ENCODE measurements at regions not wholly inside any gene's neighbourhood (a gene's known extent, or its start where the extent isn't known, plus 50 kb on each side); places are given as distances from the start of the nearest gene placed in this dataset.
"Not testable (repeated sequence)": the region's sequence is repeated elsewhere in the genome, so short reads cannot be mapped to it uniquely, and the experiment has no call there.

DNA sequence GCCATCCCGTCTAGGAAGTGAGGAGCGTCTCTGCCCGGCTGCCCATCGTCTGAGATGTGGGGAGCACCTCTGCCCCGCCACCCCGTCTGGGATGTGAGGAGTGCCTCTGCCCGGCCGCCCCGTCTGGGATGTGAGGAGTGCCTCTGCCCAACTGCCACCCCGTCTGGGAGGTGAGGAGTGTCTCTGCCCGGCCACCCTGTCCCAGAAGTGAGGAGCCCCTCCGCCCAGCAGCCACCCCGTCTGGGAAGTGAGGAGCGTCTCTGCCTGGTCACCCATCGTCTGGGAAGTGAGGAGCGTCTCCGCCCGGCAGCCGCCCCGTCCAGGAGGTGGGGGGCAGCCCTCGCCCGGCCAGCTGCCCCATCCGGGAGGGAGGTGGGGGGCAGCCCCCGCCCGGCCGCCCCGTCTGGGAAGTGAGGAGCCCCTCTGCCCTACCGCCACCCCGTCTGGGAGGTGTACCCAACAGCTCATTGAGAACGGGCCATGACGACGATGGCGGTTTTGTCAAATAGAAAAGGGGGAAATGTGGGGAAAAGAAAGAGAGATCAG is 474.9 kb downstream of the IRS2 start:
- DNase-seq: not testable (repeated sequence)

DNA sequence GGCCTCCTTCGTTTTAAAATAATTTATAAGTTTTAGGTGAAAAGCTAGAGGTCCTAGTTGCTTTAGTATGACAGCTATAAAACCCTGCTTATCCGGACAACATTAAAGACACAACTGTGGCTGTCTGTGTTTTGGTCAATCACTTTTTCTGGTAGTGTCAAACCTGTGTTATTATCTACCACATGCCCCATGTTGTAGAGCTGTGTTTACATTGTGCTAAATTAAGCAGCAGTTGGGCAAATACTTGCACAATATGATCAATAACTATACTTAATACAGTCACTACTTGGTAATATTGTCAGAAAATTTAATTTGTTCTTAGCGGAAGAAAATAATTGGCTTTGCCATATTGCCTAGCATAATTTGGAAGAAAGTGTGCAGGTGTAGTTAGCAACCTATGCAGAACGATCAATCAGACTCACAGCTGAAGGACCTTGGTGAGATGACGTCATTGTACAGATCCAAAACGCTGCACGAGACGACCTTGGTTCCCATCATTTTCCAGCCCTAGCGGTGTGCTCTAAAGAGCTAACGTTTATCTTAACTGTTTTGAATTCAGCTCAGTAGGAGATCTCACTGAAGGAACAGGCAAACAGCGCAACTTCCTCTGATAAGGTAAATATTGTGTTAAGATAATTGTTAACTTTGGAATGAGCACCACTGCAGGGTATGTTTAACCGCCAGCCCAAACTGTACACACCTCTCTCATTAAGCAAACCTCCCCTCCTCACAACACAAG is 476.6 kb downstream of the IRS2 start:
- DNase-seq: no peak

DNA sequence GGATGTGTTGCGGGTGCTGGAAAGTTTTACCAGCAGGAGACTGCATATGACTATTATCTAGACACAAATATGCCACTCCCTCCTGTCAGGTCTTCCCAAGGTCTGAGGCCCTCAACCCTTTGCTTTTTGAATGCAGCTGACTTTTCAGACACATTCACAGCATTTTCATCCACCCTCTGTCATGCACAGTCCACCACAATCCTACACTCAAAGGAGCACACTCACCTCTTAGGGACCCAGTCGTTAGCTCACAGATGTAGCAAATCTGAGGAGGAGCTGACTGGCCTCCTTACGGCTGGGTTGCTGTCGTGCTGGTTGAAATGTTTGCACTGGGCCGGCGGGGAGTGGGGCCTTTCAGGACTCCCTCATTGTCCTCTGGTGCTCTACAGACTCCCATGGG is 479.4 kb downstream of the IRS2 start:
- peak in 1 of 2 experiments; percentile 0 for DNase-seq

DNA sequence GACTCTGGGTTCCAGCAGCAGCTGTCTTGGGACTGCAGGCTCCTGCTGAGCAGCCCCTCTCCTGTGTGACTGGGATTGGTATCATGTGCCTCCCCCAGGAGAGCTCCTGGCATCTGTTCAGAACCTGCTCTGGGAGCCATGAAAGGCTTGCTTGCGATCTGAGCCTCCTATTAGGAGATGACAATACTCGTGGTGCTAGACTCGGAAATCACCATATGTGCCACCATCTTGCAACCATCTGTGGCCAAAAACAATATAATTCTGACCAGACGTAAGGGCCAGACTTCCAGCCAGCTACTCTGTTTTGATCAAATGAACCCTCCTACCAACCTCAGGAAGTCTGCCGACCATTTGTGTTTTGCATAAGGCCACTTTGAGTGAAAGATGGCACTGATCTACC is 484.7 kb downstream of the IRS2 start:
- no peak for DNase-seq

DNA sequence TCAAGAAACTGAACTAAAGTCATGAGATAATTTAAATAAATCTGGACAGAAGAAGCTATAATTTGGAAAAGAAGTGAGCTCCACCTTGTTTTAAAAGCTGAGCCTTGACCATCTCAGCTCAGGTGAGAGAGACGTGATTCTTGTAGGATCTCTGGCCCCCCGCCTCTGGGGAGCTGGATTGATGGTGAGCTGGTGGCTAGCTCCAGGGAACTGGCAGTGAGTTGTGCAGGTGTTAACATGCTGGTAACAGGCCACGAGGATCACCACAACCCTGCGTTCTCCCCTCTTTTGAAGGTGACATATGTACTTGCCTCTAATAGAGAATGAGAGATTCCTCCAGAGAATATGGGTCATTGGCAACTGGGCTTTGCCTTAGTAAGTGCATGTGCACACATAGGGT is 485.1 kb downstream of the IRS2 start:
- DNase-seq: no peak

DNA sequence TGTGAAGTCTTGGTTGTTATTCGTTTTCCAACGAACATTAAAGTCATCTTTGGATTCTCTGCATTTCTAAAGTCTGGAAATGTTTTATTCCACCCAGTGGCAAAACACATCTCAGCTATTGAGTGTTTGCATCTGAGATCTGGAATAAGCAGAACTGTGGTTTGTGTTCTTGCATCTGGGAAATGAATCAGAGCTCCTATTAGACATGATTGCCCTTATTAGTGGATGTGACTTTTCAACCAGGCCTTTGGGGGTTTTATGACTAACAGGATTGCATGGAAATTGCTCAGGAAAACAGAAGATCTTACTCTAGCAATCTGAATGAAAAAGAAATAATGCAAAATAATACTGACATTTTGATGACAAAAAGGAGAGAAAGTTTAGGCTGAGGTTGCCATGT is 488.8 kb downstream of the IRS2 start:
- DNase-seq: no peak

DNA sequence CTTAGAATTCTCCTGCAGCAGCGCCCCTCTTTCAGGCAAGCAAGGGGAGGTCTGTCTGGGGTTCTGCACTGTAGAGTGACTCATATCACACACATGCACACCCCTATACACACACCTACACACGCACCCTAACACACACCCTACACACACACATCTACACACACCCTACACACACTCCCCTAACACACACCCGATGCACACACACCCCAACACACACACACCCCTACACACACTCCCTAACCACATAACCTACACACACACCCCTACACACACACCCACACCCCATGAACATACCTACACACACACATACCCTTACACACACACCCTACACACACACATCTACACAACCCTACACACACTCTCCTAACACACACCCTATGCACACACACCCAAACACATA is 493.2 kb downstream of the IRS2 start:
- no peak for DNase-seq

DNA sequence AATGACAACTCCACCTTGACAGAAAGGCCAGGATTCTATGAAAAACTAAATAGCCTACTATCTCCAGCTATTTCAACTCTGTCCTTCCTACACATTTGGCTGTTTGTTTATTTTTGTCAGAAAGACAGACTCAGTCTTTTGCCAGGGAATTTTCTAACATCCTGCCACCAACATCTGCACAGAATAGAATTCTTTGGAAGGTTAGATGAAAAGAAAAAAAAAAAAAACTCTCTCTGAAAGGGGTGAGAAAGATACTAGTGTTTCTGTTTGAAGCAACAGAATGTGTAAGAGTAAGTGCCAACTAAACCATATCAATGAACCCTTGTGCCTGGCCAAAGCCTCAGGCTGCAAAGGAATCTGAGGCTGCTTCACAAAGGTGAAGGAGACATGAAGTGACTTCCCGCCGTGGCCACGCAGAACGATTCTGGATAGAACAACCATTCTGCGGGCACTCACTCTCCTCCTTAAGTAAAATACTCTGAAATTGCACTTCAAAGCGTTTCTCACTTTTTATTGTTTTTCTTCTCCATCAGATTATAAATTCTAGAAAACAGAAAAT is 498.2 kb downstream of the IRS2 start:
- DNase-seq: no peak

DNA sequence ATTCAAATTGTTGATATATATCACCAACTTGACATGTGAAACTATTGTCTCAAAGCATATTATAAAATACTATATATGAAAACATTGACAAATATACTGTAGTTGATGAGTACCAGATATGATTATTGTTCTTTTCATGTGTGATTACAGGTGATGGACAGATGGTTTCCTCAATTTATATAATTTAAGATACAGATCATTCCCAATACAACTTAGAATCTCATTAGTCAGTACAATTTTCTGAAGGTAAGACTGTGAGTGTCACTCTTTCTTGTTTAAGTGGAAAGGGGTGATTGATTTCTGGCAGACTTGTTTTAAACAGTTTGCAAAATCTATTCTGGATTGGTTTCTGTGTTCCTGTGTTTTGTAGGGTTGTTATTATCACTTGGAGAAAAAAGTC is 498.8 kb downstream of the IRS2 start:
- no peak for DNase-seq

DNA sequence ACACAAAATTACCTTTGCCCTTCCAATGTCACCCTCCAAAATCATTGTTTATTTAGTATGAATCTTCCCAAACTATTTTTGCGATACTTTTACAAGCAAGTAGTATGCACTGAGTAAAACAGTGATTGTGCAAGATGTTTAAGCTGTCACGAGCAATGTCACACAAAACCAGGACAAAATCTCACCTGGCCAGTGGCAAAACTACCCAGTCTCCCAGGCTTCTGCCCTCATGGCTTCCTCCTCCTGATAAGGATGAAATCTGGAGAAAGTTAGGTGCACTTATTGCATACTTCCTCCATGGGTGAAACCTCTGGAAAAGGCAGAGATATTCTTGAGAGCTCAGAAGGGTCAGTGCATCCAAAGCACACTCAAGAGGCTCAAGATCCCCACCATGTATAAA is 500.8 kb downstream of the IRS2 start:
- no peak for DNase-seq

DNA sequence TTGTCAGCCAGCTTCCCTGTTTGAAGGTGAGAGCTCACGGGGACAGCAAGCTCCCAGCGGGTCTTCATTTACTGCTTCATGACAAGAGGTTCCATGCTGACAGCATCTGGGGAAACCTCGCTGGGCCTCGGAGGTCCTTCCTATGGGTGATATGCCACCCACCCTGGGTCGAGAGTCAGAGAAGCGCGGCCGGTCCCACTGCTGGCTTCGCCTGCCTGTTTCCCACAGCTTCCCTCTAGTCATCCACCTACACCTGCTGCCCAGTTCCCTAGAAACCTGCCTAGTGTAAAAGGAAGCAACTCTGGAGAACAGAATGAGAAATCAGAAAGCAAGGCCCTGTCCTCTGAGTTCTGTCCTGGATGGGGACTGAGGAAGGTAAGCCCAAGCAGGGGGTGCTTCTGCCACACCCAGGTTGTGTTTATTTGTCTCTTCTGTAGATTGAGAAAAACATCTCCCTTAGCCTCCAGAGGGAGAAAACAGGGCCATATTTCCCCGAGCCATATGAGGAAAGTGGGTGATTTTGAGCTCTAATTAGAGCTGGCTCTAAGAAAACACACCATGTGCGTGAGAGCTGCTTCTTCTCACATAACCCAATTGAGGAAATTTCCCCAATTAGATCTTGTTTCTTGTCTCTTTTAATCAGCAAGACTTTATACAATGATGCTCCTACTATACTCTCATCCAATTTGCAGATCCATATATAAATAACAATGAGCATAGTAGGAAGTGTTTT is 504.3 kb downstream of the IRS2 start:
- DNase-seq: no peak

DNA sequence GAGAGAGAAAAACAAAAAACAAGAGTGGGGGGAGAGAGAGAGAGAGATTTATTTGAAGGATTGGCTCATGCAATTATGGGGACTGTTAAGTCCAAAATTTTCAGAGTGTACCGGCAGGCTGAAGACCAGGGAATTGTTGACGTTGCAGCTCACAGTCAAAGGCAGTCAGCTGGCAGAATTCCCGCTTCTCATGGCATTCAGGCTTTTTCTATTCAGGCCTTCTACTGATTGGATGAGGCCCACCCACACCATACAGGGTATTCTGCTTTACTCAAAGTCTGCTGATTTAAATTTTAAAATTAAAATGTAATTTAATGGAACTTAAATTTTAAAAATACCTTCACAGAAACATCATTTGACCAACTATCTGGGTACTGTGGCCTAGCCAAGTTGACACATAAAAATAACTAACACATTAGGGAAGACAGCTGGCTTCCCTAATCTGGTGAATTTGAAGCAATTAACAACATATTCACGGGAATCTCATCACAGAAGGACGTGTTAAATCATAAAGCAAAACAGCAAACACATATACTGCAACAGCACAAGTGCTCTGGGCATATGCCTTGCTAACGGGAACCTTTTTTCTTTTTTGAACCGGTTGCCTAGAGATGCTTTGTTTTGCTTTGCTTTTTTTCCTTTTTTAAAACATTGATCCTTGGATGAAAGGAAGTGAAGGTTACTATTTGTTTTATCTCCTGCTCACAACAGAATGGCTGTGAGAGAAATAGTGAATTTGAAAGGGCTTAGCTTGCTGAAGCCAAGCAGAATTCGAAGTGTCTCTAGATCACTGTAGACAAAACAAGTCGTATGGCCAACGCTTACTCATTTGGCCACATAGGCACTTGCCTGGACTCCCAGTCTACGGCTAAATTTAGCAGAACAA is 505.1 kb downstream of the IRS2 start:
- no peak for DNase-seq

DNA sequence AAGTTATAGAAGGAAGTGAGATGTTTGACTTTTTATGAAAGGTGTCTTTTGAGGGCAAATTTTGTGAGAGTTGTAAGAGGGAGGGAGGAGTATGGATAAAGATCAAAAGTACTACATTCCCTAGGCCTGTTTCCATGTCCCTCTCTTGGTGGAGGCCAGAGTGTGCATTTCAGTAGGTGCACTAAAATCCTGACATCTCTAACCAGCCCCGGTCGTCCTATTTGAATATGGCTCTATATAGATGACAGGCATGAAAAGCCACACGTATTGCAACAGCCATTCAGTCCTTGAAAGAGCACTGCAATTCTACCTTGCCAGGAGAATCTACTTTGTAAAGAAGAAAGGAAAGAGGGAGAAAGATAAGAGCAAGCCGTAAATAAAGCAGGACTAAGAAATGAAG is 510.1 kb downstream of the IRS2 start:
- DNase-seq: no peak

DNA sequence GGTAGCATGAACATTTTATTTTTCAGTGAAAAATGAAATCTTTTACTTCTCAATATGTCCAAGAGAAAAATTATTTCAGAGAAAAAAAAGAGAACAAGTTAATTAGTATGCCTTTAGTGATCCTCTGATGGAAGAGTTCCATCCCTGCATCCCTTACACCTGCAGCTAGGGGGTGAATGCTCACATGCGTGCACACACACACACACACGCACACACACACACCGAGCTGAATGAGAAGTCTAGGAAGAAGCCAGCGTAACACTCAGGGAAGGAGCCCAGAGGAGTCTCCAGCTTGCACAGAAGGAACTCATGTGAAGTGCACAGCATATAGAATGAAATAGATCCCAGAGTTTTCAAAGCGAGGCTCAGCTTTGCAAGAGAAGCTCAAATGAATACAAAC is 510.5 kb downstream of the IRS2 start:
- no peak for DNase-seq

DNA sequence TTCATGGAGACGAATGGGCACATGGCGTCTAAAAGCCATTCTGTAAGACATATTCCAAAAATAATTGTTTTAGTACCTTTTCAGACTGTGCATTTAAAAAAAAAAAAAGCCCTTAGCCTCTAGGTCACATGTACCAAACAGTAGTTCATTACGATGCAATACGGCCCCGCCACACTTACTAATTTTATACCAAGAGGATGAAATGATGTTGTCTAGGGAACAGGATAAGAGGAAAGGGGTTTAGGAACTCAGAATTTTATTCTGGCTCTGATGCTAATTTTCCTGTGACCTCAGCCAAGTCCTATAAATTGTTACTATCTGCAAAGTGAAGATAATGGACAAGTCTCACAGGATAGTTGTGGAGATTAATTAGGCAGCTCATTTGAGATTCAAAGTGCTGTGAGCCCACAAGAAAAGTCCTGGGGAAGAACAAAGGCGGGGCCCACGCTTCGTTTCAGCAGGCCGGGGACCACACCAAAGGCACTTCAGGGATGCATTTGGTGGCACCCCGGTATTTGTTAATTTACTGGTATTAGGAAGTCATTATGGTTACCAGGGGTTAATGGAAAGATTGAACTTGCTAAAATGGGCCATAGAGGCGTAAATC is 511.1 kb downstream of the IRS2 start:
- DNase-seq: no peak

DNA sequence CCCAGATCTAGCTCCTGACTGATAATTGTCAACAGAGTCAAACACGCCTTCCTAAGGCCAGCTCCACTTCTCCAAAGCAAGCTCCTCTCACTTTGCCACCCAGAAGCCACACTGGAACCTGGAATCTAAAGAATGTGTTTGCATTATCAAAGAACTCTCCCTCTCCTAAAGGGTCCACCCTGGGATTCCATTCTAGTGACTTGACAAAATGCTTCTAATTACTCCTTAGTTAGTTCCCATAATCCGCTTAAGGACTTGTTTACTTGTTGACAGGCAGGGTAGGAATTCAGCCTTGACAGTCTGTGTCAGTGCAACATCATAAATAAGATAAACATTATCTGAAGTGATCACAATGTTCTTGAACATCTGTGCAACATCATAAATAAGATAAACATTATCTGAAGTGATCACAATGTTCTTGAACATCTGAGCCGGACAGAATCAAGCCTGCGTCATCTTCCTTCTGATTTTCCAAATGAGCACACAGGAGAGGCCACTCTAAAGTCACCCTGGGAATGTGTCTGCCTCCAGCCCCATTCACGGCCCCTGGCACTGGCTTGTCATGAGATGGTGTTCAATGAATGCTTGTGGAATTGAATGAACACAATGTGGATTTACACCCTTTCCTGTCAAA is 512.1 kb downstream of the IRS2 start:
- peak; percentile 8 to 66 for DNase-seq

DNA sequence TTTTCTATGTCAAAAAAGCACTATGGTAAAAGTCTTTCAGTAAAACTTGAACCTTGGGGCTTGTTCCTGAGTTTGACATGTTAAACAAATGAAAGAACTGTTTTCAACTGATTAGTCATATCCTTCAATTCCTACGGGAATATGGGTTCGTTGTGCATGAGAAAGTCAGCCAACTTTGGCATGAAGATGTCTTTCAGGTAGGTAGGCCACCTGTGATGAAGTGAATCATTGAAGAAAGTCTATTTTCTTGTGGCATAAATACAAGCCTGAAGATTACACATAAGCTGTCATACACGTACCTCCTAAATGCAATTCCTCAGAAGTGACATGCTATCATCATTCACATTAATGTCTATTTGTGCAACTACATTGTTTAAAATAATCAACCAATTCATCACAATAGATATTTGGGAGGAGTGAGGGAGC is 513.0 kb downstream of the IRS2 start:
- no peak for DNase-seq

DNA sequence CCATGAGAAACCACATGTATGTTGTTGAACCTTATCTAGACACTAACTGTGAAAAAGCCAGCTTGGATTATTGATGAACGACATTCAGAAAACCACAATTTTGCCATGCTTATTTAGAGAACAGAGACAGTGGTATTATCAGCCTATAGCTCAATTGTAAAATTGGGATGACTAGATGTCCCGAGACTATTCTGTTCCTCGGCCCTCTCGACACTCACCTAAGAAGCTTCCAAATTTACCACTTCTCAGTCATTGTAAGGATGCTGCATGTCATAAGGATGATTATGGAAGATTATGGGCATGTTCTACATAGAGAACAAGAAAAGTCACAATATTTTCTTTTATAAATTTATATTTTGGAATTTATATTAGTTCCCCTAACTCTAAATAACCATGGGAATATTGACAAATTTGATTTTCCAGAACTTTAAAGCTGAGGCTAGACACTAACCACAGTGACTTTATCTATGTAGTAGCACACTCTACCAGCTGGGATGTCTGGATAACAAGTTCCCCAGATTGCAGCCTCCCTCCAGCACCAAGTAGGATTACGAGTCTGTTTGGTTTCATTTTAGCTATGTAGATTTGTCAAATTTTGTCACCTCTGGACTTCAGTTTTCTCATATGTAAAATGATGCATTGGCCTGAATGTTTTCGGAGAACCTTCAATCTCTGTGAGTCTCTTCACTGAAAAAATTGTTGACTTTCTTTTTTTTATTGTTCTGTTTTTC is 513.6 kb downstream of the IRS2 start:
- DNase-seq: no peak

DNA sequence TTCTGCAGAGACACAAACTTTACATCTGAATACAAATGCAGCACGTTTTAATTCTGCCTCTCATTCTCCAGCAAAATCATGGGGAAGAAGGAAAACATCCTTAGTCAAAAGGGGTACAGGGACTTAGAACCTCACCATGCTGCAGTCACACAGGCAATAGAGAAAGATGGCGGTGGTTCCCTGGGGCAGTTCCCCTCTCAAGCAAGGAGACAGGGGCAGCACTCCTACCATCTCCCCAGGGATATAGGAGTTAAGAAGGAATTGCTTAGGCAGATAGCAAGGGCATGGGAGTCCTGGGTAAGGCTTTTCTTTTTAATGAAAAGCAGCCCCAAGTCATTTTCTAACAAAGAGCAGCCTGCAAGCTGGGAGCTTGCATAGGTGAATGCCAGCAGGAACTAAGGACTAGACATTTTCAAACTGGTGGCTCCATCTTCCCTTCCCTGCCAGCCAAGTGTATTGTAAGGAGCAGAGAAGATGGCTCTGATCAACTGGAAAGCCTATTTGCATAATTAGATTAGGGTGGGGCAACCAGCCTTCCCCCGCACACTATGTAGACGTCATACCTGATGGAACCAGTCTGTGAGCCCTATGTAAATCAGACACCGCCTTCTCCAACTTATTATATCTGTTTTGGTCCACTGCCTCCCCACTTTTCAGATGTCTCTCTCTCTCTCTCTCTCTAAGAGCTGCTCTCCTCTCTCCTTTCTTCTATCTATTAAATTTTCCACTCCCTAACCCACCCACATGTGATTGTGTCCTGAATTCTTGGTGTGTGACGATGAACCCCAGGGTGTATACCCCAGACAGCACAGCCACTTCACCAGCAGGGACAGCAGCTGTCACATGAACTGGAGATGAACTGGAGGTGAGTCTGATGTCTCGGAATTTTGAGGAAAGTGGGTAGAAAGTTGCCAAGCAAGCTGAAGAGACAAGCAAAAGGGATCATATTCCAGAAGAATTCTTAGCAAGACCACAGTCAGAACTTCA is 514.5 kb downstream of the IRS2 start:
- DNase-seq: peak in 1 of 2 experiments; percentile 19

DNA sequence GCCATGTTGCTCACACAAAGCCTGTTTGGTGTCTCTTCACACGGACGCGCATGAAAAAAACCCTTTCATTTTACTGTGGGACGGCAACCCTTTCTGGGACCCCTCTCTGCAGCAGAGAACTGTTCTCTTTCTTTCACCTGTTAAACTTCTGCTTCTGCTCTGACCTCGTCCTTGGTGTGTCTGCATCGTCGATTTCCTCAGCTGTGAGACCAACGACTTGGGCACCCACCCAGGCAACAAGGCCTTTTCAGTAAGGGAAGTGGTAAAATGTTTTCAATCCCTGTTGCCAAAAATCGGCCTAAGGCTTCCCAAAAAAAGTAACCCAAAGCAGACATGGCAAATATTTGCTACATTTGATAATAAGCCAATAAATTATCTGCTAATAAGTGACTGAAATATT is 515.3 kb downstream of the IRS2 start:
- DNase-seq: no peak

Measured in SW 1271 (cell line).